GM18867 (cell line): ENCODE measurements at regions not wholly inside any gene's neighbourhood (a gene's known extent, or its start where the extent isn't known, plus 50 kb on each side); places are given as distances from the start of the nearest gene placed in this dataset.

Experiments
- ATAC-seq: cut with Tn5 transposase; IDR thresholded peaks from one replicate; pipeline ENCODE4 v1.9.1; 2021; ENCODE audit warnings: mild to moderate bottlenecking, moderate library complexity; ENCODE audit not compliant: unreplicated experiment

DNA sequence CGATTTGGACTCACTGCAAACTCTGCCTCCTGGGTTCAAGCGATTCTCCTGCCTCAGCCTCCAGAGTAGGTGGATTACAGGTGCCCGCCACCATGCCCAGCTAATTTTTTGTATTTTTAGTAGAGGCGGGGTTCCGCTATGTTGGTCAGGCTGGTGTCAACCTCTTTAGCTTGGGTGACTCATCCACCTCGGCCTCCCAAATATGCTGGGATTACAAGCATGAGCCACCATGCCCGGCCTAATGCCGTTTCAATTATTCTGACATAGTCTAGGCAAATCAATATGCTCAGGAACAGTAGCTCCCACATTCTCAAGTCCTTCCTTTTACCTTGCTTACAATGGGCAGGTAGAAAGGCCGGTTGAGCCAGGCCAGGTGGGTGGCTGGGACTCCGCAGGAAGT, 82.0 kb upstream of the EEA1 start:
- no peak for ATAC-seq

DNA sequence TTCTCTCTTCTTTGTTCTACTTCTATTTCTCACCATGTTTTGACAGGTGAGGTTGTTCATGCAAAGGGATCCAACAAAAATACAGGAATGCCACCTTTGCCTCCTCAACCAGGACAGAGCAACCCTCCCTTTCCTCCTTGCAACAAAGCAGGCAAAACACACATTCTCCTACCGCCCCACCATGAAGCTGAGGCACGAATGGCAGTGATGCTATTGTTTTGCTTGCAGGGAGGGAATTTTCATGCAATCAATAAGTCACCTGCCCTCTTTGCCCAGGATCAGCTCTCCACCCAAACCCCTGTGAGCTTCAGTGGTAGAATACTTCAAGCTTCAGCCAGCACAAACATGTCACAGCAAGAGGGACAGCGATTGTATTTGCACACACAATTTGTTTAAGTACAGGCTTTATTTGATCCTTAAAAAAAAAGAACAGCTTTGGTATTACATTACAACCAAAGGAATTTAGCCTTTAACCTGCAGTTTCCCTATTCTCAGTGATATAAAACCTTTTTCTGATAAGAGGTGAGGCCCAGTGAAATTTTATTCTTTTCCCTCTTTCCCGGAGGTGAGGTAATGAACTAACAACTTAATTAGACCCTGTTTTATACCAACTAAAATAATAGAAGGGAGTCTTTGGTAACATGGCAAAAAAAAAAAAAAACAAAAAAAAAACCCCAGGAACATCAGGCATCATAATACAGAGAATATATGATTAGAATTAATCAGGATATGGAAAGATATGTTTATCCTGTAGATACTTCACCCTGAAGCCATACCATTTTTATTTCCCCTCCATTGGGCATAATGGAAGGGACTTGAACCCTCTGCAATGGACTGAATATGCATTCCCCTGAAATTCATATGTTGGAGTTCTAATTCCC, 87.0 kb upstream of the EEA1 start:
- no peak for ATAC-seq

- ATAC-seq: no peak
Measured at GRCh38 chr12:93016752-93017350, 87.8 kb upstream of the EEA1 start.

- ATAC-seq: no peak
Measured at GRCh38 chr12:93018610-93019009, 89.5 kb upstream of the EEA1 start.

DNA sequence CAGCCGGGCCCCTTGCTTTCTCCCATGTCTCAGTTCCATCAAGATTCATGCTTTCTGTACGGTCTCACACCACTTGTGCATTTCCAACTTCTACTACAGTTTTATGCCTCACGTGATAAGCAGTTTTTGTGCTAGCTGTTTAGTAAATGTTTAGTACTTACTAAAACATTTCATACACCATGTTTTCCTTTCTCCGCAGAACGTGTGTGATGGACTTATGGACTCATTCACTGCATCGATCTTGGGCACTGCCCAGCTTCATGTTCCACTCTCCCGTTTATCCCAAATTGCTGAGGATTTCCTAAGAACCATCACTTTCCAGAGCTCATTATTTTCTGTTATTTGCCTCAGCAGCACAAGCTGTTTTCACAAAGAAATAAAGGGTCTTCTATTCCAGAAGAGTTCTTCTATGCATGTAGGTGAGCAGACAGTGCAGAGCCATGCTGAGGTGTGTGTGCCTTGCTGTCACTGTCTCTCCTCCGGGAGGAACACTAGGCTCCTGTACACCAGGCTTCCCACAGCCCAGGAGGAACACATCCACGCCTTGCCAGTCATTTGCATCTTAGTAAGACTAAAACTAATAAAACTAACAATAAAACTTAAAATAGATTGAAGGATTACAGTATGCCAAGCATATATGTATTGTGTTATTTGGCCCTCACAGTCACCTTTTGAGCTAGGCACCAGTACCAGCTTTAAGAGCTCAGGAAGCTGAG, 90.3 kb upstream of the EEA1 start:
- ATAC-seq: no peak

DNA sequence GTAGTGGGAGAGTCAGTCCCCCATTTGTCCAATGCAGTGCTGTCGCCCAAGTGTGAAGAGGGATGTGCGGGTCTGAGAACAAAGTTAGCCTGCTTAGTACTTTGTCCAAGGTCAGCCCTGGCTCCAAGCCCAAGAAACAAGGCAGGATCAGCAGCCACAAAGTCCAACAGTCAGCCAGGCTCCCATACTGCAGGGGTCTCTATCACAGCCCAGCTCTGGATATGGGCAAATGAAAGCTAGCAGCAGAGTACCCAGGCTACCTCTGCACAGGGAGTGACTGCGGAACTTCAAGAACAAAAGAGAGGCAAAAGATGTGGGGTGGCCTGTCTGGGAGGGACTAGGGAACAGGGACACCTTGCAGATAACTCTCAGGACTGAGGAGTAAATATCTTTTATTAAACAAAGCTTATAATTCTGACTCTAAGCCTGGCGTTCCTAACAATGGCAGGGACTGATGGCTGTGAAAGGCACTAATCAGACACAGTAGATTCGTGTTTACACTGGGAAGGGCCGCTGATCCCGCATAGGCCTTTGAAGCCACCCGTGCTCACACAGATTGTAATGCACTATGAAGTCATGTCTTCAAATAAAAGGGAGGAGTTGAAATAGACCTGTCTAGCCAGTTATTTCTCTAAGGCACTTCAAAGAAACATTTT, 91.0 kb upstream of the EEA1 start:
- ATAC-seq: no peak

DNA sequence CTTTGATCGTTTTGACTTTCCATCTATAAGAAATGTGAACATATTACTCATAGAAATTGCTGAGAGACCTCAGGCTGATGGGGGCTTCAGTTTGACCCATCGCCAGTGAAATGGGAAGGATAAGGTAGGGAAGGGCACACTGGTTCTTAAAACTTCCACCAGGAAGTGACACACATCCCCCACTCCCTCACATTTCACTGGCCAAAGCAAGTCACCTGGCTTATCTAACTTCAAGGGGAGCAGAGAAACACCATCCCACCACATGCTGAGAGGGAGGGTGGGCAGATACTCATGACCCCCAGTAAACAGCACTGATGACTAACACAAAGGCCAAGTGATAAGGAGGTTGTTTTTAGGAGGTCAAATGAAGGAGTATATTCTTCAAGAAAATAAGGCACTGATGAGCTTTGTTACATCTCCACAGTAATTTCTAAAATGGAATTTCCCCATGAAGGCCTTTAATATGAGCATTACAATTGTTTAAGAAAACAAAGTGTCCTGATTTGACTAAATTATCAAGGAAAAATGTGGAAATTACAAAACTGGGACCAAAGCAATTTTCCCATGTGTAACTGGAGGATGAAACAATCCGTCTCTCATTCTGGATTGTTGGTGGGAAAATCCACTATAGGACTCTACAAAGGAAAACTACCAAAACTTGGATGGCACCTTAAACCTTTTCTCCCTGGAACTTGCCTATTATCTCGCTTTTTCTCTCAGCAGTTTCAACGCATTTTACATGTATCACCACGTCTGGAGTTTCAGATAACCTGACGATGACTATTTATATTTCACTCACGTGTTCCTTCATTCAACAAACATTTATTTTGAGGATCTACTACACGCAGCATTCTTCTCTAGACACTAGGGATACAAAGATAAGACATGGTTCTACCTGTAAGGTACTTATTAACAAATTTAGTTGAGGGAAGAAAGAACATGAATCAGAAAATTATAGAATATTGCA, 91.8 kb upstream of the EEA1 start:
- ATAC-seq: no peak

DNA sequence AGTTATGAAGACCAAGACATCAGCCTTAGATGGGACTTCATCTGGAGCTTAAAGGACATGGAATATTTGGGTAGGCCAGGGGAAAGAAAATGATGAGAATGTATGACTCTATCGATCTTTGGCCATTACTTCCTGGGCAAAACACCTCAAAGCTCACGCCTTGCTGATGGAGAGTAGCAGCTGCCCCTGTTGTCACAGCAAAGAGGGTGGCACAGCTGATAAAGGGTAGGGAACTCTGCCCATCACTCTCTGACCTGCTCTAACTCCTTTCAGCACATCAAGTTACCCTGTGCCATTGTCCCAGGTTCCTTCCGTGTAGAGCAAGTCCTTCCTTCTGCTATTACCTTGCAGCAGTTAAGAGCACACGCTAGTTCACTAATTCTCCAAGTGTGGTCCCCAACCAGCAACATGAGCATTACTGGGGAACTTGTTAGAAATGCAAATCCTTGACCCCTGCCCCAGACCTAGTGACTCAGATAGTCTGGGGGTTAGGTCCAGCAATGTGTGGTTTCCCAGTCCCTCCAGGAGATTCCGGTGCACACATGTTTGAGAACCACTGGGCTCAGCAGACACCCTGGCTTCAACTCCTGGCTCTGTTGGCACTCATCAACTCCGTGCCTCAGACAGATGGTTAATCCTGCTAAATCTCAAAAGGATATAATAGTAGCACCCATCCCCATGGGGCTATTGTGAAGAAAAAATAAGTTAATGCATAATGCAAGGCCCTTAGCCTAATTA, 93.7 kb upstream of the EEA1 start:
- ATAC-seq: no peak

DNA sequence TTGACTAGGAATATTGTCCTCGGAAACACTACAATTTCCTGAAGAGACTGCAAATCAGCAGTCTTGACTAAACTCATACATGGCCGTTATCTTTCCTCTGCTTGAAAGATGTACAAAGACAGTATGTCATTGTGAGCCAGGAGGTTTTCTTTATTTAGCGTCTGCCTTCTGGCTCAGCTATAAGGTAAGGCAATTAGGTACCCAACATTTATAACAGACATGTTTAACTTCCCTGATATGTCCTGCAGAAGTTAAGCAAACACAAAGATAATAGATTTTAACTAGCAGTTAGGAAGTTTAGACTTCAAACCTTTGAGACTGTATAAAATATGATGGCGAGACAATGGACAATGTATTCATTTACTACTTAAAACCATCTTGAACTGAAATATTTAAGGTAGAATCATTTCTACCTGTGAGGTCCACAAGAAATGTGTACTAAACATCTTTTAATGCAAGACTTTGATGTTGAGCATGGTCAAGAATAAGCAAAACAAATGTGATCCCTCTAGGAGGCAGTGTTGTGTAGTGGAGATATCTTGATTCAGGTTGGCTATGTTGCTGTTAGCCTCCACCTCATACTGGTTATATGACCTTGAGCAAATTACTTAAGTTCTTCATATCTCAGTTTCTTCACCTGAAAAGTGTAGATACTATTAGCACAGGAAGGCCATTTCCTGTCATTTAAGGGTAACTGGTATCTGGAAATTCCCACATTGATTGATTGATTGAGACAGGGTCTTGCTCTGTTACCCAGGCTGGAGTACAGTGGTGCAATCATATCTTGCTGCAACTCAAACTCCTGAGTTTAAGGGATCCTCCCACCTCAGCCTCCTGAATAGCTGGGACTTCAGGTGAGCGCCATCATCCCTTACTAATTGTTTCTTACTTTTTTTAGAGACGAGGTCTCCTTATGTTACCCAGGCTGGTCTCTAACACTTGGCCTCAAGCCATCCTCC, 96.3 kb upstream of the EEA1 start:
- ATAC-seq: no peak

DNA sequence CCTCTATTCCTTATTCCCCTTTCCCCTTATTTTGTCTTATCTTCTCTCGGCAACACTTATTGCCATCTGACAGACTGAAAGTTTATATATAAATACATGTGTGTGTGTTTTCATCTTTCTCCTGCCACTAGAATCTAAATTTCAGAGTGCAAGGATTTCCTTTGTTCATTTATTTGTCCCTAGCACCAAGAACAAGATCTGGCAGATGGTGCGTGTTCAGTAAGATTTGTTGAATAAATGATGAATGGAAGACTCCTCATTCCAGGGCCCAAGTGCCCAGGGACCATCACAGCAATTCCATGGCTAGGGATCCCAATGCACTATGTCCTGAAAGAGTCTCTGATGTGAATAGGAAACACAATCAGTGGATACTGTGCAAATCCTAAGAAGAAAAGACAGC, 97.9 kb upstream of the EEA1 start:
- ATAC-seq: no peak

DNA sequence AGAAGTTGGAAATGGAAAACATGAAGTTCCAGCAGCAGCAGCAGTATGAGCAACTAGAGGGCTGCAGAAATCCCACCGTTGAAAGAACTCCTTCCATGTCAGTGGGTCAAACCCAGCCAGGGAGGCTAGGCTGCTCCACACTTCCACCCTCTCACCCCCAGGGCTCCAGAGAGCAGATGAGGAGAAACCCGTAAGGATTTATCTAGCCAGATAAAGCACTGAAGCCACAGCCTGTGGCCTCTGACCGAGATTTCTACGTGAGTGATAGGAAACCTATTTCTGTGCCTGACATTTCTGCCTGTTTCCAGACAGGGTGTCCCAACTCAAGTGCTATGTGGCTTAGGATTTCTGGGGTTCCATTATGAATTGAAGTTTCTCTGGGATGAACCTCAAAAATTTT, 100.0 kb upstream of the EEA1 start:
- no peak for ATAC-seq

GRCh38 chr12:93031028-93031427, 101.9 kb upstream of the EEA1 start:
- ATAC-seq: no peak

DNA sequence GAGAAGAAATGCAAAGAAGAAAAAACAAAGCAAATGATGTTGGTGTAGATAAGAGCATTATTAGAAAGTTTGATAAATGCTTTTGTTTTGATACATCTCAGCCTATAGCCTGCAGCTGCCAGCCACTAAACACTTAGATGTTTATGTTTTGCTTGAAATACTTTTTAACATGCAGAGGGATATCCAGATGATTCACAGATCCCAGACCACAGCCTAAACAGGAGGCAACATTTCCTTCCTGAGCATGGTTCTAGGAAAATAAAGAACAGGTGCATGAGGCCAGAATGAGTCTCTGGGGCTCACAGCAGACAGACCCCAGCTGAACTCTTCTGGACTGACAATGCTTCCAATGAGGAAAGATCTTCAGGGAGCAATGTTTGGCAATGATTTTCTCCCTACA, 103.7 kb upstream of the EEA1 start:
- ATAC-seq: no peak

- no peak for ATAC-seq
Measured at GRCh38 chr12:93033948-93034347, 104.9 kb upstream of the EEA1 start.

GRCh38 chr12:93039062-93039461, 110.0 kb upstream of the EEA1 start:
- no peak for ATAC-seq

GRCh38 chr12:93039930-93040329, 110.8 kb upstream of the EEA1 start:
- ATAC-seq: no peak

- ATAC-seq: no peak
Measured at GRCh38 chr12:93040367-93040766, 111.3 kb upstream of the EEA1 start.

GRCh38 chr12:93041416-93041815, 112.3 kb upstream of the EEA1 start:
- ATAC-seq: no peak
